AG08396 (cell line): ENCODE measurements at regions not wholly inside any gene's neighbourhood (a gene's known extent, or its start where the extent isn't known, plus 50 kb on each side); places are given as distances from the start of the nearest gene placed in this dataset.

Experiments
- DNase-seq: peaks from one replicate; pipeline ENCODE4 v3.0.0; 2012; ENCODE audit warnings: low spot score, mixed read lengths

DNA sequence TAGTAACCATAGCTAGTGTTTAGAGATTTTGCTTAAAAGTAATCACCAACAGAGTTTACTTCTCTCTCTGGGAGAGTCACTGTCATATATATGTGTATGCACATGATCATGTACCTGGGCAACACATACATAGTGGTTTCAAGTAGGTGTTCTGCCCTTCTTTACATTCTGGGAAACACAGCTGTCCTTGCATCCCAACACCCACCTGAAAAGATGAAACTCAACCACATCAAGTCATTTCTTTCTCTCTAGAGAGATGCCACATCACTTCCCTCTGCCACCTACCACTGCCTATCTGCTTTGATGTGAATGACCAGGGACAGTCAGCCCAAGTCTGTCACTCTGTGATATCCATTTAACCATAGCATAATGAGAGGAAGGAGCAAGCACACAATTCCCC, 155.8 kb upstream of the GADL1 start:
- no peak for DNase-seq

DNA sequence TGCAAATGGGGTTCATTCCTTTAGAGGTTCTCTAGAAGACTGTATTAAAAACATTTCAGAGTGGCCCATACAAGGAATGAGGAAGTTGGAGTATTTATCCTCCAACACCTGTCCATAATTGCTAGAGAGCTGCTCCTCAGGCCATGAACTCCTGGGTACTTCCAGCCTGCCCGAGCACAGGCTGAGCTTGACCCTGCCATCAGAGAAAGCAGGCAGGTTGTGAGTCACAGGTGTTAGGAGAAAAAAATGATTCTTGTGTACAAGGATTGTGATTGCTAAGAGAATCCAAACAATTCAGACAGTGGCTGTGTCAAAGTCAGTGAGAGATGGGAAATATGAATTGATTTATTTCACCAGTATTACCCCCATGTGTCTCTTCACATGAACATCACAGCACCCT, 156.8 kb upstream of the GADL1 start:
- DNase-seq, result no peak

DNA sequence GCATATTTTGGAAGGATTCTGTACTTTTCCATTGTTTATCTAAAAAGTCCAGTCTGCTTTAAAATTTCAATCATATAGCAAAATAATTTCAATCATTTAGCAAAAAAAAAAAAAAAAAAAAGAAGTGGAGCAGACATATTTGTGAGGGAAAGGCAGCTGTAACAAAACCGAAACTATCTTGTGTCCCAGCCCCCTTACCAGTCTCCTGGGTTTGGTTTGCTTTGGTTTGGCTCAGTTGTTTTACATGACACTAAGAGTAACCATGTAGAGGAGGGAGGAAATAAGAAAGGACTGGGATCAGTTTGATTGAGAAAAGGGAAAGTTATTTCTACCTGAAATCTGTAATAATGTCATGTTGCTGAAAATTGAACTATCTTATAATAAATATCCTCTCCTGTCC, 158.8 kb upstream of the GADL1 start:
- DNase-seq, result no peak

DNA sequence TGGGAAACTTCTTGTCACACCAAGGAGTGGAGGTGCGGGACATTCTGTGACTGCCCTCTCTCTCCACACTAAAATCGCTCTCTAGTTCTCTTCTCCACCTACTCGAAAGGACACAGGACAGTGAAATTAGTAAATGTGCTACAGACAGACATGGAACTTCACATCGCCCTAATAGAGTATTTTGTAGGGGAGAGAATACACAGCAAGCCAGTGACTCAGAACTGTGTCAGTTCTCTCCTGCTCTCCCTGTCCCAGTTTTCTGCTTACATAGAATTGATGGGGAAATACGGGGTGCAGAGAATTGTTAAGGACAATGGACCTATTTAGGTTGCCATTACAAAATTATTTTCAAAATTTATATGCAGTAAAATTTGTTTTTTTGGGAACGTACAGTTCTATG, 159.6 kb upstream of the GADL1 start:
- no peak for DNase-seq

DNA sequence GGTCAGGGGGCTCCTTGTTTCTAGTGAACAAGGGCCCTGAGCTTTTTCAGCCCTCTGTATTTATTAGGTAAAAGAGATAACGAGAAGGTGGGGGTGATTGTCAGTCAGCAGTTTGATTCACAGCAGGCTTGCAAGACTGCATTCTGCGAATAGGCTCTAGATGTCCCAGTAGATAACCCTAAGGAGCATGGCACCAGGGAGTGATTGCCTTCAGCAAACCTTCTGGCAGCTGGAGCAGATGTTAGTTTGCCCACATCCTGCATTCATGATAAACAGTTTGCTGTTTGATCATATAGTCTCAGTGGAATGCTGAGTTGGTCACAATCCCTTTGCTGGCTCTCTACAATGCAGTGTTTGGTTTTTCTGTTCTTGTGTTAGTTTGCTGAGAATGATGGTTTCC, 161.3 kb upstream of the GADL1 start:
- DNase-seq, result no peak

DNA sequence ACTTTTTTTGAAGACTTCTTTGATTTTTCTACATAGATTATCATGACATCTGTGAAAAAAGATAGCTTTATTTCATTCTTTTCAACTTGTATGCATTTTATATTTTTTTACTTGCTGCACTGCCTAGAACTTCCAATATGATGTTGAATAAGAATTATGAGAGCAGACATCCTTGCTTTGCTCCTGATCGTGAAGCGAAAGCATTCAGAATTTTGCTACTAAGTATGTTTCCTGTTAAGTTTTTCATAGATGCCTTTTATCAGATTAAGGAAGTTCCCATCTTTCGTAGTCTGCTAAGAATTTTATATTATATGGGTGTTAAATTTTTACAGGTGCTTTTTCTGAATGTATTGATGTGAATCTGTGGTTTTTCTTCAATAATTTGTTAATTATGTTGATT, 163.4 kb upstream of the GADL1 start:
- no peak for DNase-seq

DNA sequence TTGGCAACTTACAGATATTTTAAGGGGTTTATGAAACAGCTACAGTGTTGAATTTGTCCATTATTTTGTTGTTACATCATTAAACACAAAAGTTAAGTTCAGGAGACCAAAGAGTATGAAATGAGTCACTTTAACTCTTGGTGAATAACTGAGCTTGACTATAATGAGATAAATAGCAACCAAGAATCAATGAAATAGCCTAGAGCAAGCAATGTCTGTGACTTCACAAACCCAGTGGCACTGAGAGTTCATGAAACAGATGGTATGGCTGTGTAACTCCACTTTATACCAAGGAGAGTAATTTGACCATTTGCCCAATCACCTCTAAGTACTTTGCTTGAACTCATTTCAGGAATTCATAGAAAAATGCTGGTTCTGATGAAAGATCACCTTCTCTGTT, 169.6 kb upstream of the GADL1 start:
- DNase-seq, result no peak

DNA sequence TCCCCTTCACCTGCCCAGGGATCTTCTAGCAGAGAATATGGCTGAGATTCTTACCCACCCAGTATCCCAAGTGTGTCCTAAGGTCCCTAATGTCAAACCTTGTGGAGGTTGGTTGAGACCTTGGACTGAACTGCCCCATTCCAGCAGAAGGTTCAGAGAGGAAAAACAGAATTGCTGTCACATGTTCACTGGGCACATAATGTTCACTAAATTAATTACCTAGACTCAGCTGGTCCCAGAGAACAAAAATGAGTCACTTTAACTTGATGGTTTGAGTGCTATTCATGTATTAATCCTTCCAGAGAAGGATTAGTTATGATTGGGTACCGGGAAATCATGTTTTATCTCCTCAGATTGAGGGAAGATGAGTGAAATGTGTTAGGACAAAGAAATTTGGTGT, 171.3 kb upstream of the GADL1 start:
- no peak for DNase-seq

DNA sequence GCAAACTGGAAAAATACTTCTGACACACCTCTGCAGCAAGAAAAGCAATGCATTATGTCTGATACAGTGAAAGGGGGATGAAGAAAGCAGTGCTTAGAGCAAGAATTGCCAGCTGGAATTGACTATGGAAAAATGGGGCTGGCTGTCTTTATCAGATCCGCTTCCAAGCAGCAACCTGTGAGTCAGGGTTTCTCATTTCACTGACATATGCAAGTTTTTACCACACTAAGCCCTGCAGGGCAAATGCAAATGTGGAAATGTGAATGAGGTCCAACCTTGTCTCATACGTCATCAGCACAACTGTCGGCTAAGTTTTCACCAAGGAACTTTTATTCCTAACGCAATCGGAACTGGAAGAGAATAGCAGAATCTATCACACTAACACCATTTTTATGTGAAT, 172.5 kb upstream of the GADL1 start:
- DNase-seq, result peak; percentile 66

DNA sequence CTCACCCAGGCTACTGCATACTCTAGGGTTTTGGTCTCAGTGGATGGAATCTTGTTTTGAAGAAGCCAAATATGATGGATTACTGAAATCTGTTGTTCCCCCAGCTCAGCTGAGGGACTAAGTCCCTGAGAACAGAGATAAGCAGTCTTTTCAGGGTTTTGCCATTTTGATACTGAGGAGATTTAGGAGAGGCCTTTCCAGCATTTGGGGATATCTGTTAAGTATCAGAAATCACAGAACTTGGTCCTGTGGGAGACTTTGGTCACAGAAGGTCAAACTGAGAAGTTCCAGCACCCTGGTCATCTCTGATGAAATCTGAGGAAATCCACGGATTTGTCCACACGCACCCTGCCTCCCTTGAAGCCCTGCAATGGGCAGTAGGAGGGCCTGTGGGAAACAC, 181.0 kb upstream of the GADL1 start:
- DNase-seq, result no peak

DNA sequence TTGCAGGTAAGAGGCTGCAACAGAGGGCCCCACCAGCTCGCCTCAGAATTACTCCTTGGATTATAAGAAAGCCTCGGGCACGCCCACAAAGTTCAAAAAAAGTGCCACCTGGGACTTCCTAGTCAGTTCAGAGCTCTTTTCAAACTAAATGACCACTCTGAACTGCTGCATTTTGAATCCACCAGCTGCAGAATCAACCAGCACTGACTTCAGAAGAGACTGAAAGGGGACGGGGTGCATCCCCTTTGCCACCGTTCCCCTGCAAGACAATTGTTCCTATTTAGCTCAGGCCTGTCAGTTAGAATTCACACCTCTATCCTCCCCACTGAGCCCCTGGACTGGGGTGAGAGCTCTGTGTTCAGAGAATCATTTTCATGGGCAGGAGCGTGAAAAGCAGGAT, 181.4 kb upstream of the GADL1 start:
- DNase-seq, result no peak

DNA sequence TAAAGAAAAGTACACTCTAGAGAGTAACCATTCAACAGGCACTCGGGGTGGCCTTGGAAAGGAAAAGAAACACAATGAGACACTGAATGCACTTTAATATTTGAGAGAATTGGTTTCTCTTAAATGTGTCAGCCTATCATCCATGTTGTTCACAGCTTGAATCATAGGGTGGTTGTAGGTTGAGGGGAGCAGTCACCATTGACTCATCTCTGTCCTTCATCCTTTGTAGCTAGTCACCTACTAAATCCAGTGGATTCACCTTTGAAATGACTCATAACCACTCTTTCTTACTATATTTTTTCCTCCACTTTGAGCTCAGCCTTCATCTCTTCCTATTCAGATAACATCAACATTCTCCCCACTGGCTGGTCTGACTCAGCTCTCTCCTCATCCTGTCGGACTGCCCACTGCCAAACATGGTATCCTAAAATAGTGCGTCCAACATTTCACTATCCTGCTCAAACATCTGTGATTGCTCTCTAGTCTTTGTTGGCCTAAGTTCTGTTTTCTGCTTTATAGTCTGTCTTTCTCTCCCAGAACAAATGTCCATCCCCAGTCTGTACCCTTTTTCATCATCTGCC, 182.7 kb upstream of the GADL1 start:
- peak; percentile 64 for DNase-seq

DNA sequence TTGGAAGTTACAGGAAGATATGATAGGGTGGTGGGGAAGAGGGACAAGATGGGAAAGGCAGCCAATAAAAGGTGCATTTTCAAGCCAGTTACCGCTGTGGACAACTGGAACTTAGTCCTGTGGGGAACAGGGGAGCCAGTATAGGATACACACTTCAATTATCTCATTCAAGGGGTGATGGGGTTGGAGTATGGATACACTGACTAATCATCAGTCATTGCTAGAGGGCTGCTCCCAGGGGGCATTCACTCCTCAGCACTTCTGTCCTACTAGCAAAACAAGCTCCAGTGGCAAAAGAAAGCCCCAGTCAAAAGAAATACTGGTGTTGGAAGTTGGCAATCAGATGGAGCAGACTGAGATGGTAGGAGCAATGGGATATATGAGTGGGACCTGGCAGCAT, 183.4 kb upstream of the GADL1 start:
- no peak for DNase-seq

DNA sequence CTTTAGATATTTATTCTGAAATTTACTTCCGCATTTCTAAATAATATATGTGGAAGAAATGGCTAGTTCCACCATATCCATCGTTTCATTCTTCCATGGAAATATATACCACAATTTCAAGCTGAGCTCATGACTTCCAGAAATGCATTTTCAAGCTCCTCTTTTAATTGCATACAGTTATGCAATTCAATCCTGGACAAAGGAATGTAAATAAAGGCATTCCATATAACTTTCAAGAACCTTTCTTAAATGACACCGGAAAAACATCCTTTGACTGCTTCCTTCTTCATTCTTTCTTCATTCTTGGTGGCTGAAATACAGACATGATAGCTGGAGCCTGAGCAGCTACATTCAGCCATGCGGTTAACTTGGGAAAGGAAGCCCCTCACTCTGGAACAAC, 185.2 kb upstream of the GADL1 start:
- no peak for DNase-seq

DNA sequence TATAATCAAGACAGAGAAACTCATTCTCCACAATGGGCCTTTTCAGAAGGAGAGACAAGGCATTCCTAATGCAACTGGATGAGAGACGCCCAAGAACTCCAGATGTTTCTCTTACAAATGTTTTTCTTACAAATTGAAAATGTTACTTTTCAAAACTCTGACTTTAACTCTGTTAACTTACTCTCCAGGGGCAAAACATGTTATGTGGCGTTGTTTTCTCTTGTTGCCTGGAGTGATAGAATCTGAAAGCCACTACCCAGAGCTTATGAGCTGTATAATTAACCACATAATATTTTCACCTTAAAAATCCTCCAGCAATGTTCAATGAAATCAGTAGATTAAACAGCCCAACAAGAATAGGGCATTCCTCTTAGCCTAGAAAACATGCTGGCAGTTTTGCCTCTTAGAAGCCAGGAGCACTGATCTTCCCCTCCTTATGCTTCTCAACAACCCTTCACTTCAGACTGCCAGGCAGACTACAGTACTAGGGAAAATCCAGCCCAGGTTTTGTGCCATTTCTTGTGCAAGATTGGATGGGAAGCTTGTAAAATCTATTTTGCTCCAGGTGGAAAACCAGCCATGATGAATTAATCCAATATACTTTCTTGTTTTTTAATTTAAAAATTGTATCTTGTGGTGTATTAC, 186.7 kb upstream of the GADL1 start:
- DNase-seq, result no peak

DNA sequence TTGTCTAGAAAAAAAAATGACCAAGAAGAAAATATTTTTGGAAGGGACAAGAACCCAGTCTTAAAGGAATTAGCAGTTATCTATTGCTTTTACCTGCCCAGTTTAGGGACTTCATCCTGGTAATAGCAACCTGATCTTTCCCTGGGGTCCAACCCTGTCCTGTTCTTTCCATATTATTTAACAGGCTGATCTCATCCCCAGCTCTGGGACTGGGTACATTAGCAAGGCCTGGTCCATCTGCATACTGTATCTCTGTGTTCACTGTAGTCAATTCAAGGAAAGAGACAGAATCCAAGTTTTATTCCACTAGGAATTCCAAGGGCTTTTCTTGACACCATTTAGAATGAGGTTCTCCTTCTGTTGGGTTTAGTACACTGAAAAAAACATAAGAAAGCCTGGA, 191.7 kb upstream of the GADL1 start:
- no peak for DNase-seq

DNA sequence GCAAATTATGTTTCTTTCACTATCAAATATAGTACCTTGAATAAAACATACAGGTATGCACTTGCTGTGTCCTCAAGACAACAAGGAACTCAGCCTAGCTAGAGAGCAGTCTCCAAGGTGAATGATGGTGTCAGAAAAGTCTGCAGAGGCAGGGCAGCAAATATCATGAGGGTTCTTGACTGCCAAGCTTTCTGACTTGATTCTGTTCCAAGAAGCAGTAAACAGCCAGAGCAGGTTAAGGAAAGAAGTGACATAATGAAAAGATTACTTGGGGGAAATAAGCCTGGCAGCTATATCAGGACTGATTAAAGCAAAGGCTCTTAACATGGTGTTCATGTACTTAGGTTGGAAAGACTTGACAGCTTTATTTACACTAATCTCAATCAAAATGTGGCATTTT, 192.2 kb upstream of the GADL1 start:
- no peak for DNase-seq

DNA sequence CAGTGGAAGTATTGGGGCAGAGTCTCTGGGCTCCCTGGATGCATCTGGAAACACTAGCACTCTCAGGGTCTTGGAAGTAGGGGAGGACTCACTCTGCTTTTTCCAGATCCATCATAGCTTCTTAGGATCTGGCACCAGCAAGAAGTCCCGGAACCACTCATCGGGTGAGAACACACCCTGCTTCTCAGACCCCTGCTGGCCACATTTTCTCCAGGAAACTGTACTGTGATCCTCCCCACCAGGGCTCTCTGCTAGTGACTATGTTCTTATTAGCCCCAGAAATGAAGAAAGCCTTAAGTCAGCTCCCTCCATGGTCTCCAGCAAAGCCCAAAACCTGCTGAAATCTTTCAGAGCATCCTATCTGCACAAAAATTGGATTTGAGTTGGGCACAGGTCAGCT, 197.3 kb upstream of the GADL1 start:
- no peak for DNase-seq

DNA sequence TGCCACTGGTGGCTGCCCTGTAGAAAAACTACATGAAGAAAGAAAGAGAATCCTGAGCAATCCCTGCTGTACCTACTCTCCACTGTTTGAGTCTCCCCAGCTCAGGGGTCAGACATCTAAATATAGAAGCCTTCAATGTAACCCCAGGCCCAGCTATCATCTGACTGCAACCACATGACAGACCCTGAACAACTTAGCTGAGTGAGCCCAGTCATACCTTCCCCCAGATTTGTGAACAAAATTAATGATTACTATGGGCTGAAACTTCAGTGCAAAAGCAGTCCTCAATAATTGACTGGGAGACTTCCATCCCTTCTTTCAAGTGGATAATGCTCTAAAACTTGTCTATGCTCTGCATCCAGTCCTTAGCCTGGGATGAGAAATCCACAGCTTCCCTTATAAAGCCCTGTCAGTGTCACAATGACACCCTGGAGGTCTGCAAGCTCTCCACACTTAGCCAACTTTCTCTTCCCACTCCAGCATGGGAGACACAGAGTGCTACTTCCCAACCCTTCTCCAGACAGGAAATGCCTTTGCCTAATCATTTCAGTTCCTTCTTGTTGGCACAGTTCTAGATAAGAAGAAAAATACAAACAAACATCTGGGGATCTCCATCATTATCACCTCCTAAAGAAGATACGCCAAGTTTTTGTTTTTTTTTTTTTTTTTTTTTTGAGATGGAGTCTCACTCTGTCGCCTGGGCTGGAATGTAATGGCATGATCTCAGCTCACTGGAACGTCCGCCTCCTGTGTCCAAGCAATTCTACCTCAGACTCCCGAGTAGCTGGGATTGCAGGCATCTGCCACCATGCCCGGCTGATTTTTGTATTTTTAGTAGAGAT, 198.5 kb upstream of the GADL1 start:
- DNase-seq, result peak; percentile 12

DNA sequence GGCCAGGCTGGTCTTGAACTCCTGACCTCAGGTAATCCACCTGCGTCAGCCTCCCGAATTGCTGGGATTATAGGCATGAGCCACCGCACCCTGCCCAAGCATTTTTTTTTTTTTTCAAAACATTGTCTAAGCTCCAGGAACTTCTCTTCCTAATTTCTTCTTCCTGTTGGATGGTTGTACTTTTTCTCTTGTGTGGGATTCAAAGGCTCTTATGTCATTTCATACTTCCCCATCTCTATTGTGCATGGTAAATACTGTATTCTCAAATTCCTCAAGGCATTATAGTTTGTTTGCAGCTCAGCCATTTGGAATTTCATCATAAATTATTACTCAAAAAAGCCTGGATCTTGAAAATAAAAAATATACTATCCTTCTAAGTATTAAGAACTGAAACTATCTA, 199.1 kb upstream of the GADL1 start:
- no peak for DNase-seq

DNA sequence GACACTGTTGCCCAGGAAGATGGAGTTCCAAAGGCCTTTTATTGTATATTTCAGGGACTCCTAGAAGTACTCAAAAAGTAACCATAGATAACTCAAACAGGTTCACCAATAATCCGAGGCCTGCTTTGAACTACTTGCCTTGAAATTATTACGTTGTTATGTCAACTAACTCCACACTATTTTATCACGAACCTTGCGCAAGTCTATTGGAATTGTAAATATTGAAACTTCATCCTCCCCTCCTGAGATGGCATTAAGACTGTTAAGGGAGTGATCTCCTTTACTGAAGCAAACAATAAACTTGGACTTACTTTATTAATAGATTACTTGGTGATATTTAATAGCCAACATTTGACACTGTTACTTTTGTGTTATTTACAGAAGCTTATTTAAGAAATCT, 199.6 kb upstream of the GADL1 start:
- no peak for DNase-seq

DNA sequence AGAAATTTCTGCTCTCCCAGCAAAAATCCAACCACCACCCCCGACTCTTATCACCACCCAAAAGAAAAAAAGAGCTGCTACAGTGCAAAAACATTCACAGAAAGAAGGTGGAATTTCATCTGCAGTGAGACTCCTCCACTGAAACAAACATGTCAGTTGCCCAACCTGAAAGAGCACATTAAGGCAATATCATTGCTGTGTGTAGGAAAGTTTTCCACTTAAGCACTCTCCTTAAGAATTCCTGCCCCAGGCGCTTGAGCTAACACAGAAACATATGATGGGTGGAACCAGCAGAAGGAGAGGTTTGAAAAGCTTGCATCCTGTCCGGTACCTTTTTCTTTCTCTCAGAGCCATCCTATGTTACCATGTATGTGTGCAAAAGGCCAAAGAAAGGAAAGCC, 200.8 kb upstream of the GADL1 start:
- no peak for DNase-seq

DNA sequence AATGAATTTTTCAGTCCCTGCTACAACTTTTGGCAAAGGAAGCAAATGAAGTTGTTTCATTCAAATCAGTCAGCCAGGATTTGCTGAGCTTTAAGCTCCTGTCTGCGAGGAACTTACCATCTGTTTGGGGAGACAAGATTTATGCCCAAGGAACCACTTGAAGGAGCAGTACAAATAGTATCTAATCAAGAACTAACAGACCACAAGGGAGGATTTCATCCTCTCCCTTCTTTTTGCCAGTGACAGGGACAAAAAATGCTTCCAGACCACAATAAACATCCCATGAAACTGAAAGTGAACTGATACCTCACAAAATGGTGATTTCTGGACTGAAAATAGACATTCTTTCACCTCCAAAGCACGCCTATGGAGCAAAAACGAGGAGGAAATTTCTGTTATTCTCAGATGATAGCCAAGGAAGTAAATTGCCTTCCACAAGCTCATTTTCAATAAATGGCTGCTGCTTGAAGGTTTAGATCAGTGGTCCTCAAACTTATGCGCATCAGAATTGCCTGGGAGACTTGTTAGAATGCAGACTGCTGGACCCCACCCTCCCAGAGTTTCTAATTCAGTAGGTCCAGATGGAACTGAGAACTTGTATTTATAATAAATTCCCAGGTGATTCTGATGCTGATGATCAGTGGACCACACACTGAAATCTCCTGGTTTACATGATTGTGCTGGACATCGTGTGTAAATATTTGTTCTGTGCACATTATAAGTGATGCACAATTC, 202.4 kb upstream of the GADL1 start:
- no peak for DNase-seq
